NT2/D1 (cell line): ENCODE measurements at regions not wholly inside any gene's neighbourhood (a gene's known extent, or its start where the extent isn't known, plus 50 kb on each side); places are given as distances from the start of the nearest gene placed in this dataset.

Experiments used
- DNase-seq: peaks from one replicate; pipeline ENCODE4 v3.0.0-alpha.2; 2011; ENCODE audit warnings: low read depth, low spot score
- H3K27me3 ChIP-seq: 2 replicates; pipeline ENCODE4 v1.6.0; 2011; ENCODE audit warnings: mild to moderate bottlenecking; ENCODE audit not compliant: insufficient read length, insufficient read depth
- H3K36me3 ChIP-seq: 2 replicates; pipeline ENCODE4 v1.6.1; 2011; ENCODE audit warnings: mild to moderate bottlenecking, low read length, mixed read lengths; ENCODE audit not compliant: insufficient read depth, insufficient read length
- H3K4me1 ChIP-seq: 2 replicates; pipeline ENCODE4 v1.5.1; 2011; ENCODE audit not compliant: insufficient read depth, insufficient read length
- H3K4me3 ChIP-seq: 2 replicates; pipeline ENCODE4 v1.5.1; 2011; ENCODE audit warnings: low read depth; ENCODE audit not compliant: insufficient read length
- H3K9ac ChIP-seq: 2 replicates; pipeline ENCODE4 v1.6.0; 2011; ENCODE audit warnings: low read depth; ENCODE audit not compliant: insufficient read length
- H3K9me3 ChIP-seq: 2 replicates; pipeline ENCODE4 v1.5.1; 2011; ENCODE audit warnings: mild to moderate bottlenecking, low read length; ENCODE audit not compliant: insufficient read depth
- SUZ12 ChIP-seq: IDR thresholded peaks from 2 replicates; pipeline ENCODE4 v1.6.1; 2011; ENCODE audit not compliant: insufficient read length, insufficient read depth; ENCODE audit errors: extremely low read depth
- YY1 ChIP-seq: IDR thresholded peaks from 2 replicates; pipeline ENCODE4 v1.6.1; 2011; ENCODE audit not compliant: insufficient read length, insufficient read depth
- ZNF274 ChIP-seq: IDR thresholded peaks from 2 replicates; pipeline ENCODE4 v1.6.1; 2011; ENCODE audit warnings: mild to moderate bottlenecking, low read depth, low read length

DNA sequence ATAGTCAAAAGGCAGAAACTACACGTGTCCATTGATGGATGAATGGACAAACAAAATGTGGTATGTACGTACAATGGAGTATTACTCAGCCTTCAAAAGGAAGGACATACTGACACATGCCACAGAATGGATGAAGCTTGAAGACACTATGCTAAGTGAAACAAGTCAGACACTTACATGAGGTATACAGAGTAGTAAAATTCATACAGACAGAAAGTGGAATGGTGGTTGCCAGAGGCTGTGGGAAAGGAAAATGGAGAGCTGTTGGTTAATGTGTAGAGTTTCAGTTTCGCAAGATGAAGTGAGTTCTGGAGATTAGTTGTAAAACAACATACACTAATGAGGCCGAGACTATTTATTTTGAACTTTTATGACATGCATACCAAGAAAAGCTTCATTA lies 67.4 kb upstream of the EPB41L3 start:
- Histone ChIP-seq H3K27me3 (no peaks in the 10 kb centered on the region), H3K4me1 (no peaks in the 10 kb centered on the region), H3K9ac (no peak overlapping the region), H3K36me3 (no peaks in the 10 kb centered on the region), H3K9me3 (no peaks in the 10 kb centered on the region), H3K4me3 (no peak overlapping the region)
- no peak for TF ChIP-seq SUZ12
- TF ChIP-seq ZNF274, result no peak
- TF ChIP-seq YY1, result no peak
- DNase-seq, result no peak

DNA sequence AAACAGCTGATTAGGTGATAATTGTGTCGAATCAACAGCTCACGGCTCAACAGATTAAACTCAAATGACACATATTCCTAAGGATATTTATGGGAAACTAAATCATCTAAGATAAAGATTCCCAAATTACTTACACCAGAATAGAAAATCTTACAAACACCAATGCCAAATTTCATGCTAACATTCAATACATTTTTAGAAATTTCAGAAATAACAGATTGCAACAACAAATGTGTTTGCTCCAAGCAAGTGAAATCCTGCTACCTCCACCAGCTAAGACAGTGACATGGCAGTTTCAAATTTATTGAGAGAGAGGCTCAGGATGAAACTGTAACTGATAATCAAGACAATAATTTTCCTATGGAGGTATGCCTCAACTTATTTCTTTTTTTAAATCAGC lies 65.0 kb upstream of the EPB41L3 start:
- no peak for DNase-seq
- Histone ChIP-seq H3K4me3 (no peak overlapping the region), H3K36me3 (no peaks in the 10 kb centered on the region), H3K9me3 (no peaks in the 10 kb centered on the region), H3K27me3 (no peaks in the 10 kb centered on the region), H3K4me1 (no peaks in the 10 kb centered on the region), H3K9ac (no peak overlapping the region)
- no peak for TF ChIP-seq ZNF274
- TF ChIP-seq SUZ12, result no peak
- TF ChIP-seq YY1, result no peak

DNA sequence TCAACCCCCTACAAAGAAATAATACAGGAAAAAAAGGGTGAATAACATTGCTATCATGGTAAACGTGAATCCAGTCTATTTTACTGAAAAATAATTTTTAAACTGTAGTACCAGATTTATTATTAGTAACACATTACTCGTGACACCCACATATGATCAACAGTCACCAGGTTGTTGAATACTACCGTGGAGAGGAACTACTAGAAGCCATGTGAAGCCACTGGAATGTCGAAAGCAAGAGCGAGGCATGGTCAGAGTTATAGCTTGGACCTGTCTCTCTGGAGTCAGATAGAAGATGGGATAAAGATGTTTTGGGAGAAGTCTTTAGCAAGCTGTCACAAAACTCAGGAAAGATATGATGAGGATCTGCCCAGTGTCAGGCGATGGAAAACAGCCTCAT lies 63.2 kb upstream of the EPB41L3 start:
- DNase-seq, result no peak
- Histone ChIP-seq H3K9me3 (no peaks in the 10 kb centered on the region), H3K9ac (no peak overlapping the region), H3K27me3 (no peaks in the 10 kb centered on the region), H3K4me1 (no peaks in the 10 kb centered on the region), H3K4me3 (no peak overlapping the region), H3K36me3 (no peaks in the 10 kb centered on the region)
- no peak for TF ChIP-seq YY1
- no peak for TF ChIP-seq ZNF274
- no peak for TF ChIP-seq SUZ12

DNA sequence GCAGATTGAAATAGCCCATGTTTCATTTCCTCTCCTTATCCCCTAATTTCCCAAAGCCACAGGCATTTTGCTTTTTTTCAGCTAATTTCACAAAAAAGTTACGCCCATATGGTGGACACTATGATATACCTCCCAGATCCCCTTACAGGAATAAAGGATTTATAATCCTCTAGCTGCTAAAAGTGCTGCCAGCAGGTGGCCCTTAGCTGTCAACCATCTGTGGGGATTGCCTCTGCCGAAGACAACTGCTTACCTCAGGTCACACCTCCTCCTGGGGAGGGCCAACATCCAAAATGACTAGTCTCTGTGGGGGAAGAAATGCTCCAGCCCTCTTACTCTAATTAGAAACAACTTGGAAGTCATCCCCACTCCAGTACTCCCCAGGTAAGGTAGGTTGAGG lies 61.0 kb upstream of the EPB41L3 start:
- TF ChIP-seq ZNF274 (no peak), SUZ12 (no peak), YY1 (no peak)
- Histone ChIP-seq H3K4me1 (no peaks in the 10 kb centered on the region), H3K27me3 (no peaks in the 10 kb centered on the region), H3K36me3 (no peaks in the 10 kb centered on the region), H3K4me3 (no peak overlapping the region), H3K9me3 (no peaks in the 10 kb centered on the region), H3K9ac (no peak overlapping the region)
- DNase-seq, result no peak

DNA sequence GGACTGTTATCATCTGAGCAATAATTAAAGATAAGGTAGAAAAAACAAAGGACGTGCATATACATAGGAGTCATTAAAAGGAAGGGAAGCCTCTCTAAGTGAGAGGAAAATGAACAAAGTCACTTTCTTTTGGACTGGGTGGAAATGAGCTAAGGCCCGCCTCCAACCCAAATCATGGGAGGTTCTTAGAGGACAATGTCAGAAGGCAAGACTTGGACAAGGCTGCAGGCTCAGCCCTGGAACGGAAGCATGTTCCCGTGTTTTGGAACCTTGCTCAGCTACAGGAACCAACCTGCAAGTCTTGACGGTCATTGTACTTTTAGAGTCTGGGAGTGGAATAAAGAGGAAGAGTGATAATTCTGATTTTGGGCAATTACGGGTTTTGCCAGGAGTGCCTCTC lies 59.4 kb upstream of the EPB41L3 start:
- H3K27me3 ChIP-seq, result no peaks in the 10 kb centered on the region
- no peak for TF ChIP-seq SUZ12
- no peak for TF ChIP-seq YY1
- no peak for TF ChIP-seq ZNF274
- no peaks in the 10 kb centered on the region for H3K36me3 ChIP-seq
- DNase-seq, result no peak
- H3K9me3 ChIP-seq, result no peaks in the 10 kb centered on the region
- no peak overlapping the region for H3K4me3 ChIP-seq
- H3K4me1 ChIP-seq, result no peaks in the 10 kb centered on the region
- H3K9ac ChIP-seq, result no peak overlapping the region

DNA sequence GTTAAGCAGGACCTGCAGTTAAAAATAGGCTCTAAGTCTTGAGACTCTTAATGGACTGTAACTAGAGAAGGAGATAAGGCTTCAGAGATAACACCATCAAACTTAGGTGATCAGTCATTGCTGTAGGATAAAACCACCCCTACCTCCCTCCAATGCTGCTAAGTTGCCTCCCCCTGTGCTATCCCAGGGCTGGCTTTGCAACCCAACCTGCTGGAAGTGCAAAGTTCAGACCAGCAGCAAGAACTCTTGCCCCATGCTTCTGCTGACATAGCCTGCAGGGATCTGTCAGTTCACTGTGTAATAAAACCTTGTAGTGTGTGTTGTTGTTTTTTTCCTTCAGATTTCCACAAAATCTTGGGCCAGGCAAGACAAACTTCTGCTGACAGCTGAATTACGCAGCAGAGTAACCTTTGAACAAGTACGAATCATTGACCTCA lies 57.4 kb upstream of the EPB41L3 start:
- no peak for DNase-seq

DNA sequence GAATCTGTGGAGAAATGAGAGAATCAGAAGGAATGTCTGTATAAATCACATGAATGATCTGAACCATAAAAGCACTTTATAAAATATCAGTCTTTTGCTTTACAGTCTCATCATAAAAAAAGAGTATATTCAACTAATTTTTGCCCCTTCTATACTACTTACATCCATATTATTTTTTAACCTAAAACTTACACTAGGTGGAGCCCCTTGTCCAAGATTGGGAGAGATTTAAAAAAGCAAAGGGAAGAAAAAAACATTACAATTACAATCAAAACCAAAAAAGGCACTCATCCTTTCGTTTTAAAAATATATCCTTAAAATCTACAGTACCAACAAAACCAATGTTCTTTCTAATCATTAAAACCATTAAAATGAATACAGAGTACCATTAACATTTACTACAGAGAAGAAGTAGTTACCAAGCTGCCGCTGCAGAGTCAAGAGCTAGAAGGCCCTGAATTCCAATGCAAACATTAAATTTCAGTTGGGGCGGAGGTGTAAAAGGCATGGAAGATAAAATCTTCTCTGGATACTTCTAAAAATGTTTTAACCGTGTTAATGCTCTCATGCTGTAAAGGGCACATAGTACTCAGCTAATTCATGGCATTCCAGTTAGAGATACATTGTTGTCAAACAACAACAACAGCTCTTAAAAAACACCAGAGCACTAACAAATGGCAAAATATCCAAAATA lies 56.7 kb upstream of the EPB41L3 start:
- TF ChIP-seq YY1 (no peak), SUZ12 (no peak), ZNF274 (no peak)
- Histone ChIP-seq H3K9me3 (no peaks in the 10 kb centered on the region), H3K27me3 (no peaks in the 10 kb centered on the region), H3K4me3 (no peak overlapping the region), H3K9ac (no peak overlapping the region), H3K4me1 (no peaks in the 10 kb centered on the region), H3K36me3 (no peaks in the 10 kb centered on the region)
- no peak for DNase-seq

More for the DNA sequence above, 57.4 kb upstream of the EPB41L3 start:
- Histone ChIP-seq H3K9me3 (no peaks in the 10 kb centered on the region), H3K36me3 (no peaks in the 10 kb centered on the region), H3K9ac (no peak overlapping the region), H3K4me1 (no peaks in the 10 kb centered on the region), H3K27me3 (no peaks in the 10 kb centered on the region), H3K4me3 (no peak overlapping the region)
- TF ChIP-seq SUZ12 (no peak), YY1 (no peak), ZNF274 (no peak)
